Neural crest cell (in vitro differentiated cells): ENCODE measurements at regions not wholly inside any gene's neighbourhood (a gene's known extent, or its start where the extent isn't known, plus 50 kb on each side); places are given as distances from the start of the nearest gene placed in this dataset.

Source experiments
- DNase-seq: peaks from one replicate; pipeline ENCODE4 v3.0.0; 2021; ENCODE audit warnings: low read depth, mixed read lengths, low spot score
- H3K27ac Mint-ChIP-seq: one replicate; pipeline ENCODE4 v1.8.0; 2021; ENCODE audit warnings: mild to moderate bottlenecking, mixed read lengths; ENCODE audit not compliant: unreplicated experiment
- H3K27me3 Mint-ChIP-seq: 2 replicates; pipeline ENCODE4 v1.8.0; 2021; ENCODE audit warnings: low read depth, mild to moderate bottlenecking, mixed read lengths
- H3K36me3 Mint-ChIP-seq: 2 replicates; pipeline ENCODE4 v1.8.0; 2021; ENCODE audit warnings: low read depth, mild to moderate bottlenecking, mixed read lengths
- H3K4me1 Mint-ChIP-seq: 2 replicates; pipeline ENCODE4 v1.8.0; 2021; ENCODE audit warnings: mixed read lengths
- H3K4me3 Mint-ChIP-seq: one replicate; pipeline ENCODE4 v1.8.0; 2021; ENCODE audit warnings: mild to moderate bottlenecking, mixed read lengths
- H3K9me3 Mint-ChIP-seq: 2 replicates; pipeline ENCODE4 v1.8.0; 2021; ENCODE audit warnings: mixed read lengths
- TF ChIP-seq, protein P1 (sequence below): fragments of 200-600 bp; sonication (generic); conservative IDR thresholded peaks from 2 replicates; pipeline ENCODE4 v1.5.0; 2021; ENCODE audit warnings: antibody characterized with exemption, mild to moderate bottlenecking

DNA sequence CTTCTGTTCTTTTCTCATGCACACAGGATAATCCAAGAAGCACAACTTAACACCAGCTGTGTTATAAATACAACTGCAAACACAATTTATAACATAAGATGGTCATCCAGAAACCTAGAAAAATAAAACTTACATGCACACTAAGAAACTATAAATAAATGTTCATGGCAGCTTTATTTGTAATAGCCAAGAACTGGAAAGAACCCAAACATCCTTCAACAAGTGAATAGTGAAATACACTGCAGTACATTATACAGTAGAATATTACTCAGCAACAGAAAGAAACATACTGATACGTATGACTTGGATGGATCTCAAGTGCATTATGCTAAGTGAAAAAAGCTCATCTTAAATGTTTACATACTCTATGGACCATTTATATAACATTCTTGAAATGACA, 132.7 kb downstream of the SPTSSA start:
- Mint-ChIP-seq H3K4me3 (no peak overlapping the region), H3K27me3 (no peaks in the 10 kb centered on the region), H3K36me3 (no peaks in the 10 kb centered on the region), H3K9me3 (no peaks in the 10 kb centered on the region), H3K27ac (no peak overlapping the region), H3K4me1 (peaks cover 16% of the 10 kb centered on the region)
- DNase-seq = no peak
- TF ChIP-seq, protein P1, sequence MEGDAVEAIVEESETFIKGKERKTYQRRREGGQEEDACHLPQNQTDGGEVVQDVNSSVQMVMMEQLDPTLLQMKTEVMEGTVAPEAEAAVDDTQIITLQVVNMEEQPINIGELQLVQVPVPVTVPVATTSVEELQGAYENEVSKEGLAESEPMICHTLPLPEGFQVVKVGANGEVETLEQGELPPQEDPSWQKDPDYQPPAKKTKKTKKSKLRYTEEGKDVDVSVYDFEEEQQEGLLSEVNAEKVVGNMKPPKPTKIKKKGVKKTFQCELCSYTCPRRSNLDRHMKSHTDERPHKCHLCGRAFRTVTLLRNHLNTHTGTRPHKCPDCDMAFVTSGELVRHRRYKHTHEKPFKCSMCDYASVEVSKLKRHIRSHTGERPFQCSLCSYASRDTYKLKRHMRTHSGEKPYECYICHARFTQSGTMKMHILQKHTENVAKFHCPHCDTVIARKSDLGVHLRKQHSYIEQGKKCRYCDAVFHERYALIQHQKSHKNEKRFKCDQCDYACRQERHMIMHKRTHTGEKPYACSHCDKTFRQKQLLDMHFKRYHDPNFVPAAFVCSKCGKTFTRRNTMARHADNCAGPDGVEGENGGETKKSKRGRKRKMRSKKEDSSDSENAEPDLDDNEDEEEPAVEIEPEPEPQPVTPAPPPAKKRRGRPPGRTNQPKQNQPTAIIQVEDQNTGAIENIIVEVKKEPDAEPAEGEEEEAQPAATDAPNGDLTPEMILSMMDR = no peak

DNA sequence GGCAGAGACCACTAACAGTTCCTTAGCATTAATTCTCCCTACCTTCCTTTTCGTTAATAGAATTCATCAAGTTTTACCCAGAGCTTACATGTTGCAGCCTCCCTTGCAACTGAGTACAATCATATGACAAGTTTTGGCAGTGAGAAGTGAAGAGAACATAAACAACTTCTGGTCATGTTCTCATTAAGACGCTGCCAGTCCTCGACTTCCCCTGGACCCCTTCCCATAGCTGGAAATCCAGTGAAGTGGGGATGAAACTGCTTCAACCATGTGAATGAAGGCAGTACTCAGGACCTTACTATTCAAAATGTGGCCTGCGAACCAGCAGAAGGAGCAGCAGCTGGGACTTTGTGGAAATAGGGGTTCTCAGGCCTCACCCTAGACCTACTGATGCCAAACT, 133.9 kb downstream of the SPTSSA start:
- no peak for DNase-seq
- Mint-ChIP-seq H3K4me3 (no peak overlapping the region), H3K27ac (no peak overlapping the region)

DNA sequence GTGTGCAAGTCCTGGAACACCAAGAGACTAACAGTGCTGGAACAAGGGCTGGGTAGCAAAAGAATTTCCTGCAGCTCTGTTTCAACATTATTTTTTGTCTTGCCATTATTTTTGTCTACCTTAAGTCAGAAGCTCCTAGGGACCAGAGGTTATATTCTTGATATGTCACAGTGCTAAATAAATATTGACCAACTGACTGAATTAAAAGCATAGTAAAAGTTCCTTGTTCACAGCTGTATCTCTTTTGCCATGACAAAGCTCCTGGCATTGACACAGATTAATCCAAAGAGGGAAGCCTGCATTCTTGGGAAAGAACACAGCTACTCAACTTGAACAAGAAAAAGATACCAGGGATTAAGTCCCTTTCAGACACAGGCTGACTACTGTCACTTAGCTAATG, 136.5 kb downstream of the SPTSSA start:
- H3K36me3 Mint-ChIP-seq = no peaks in the 10 kb centered on the region
- H3K4me1 Mint-ChIP-seq = peaks cover 5% of the 10 kb centered on the region
- no peaks in the 10 kb centered on the region for H3K27me3 Mint-ChIP-seq
- no peak overlapping the region for H3K4me3 Mint-ChIP-seq
- H3K27ac Mint-ChIP-seq = no peak overlapping the region
- no peak for DNase-seq
- TF ChIP-seq, protein P1 = no peak
- H3K9me3 Mint-ChIP-seq = no peaks in the 10 kb centered on the region

More for the DNA sequence above, 133.9 kb downstream of the SPTSSA start:
- TF ChIP-seq, protein P1 = no peak
- Mint-ChIP-seq H3K4me1 (peaks cover 13% of the 10 kb centered on the region), H3K36me3 (no peaks in the 10 kb centered on the region), H3K9me3 (no peaks in the 10 kb centered on the region), H3K27me3 (no peaks in the 10 kb centered on the region)

DNA sequence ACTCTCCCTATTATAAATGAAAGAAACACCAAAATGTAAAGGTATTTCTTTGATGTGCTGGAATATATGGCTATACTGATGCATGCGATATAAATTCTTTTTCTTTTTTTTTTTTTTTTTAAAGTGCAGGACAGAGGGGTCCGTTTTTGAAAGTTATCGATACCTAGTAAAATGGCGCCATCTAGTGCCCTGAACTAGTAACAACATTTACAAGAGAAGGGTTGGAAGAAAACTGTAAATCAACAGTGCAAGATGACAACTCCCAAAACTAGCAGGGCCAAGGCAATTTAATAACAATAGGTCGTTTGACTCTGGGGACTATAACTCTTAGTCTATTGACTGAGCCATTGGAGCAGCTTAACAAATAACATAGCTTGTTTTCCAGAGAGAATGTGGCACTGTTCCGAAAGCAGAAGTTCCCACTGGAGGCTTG, 137.7 kb downstream of the SPTSSA start:
- H3K36me3 Mint-ChIP-seq = no peaks in the 10 kb centered on the region
- H3K4me3 Mint-ChIP-seq = no peak overlapping the region
- H3K27ac Mint-ChIP-seq = no peak overlapping the region
- peaks cover 4% of the 10 kb centered on the region for H3K27me3 Mint-ChIP-seq
- peak; percentile 42 for DNase-seq
- peaks cover 2% of the 10 kb centered on the region for H3K9me3 Mint-ChIP-seq
- H3K4me1 Mint-ChIP-seq = peaks cover 5% of the 10 kb centered on the region
- TF ChIP-seq, protein P1 = peak; percentile 84

DNA sequence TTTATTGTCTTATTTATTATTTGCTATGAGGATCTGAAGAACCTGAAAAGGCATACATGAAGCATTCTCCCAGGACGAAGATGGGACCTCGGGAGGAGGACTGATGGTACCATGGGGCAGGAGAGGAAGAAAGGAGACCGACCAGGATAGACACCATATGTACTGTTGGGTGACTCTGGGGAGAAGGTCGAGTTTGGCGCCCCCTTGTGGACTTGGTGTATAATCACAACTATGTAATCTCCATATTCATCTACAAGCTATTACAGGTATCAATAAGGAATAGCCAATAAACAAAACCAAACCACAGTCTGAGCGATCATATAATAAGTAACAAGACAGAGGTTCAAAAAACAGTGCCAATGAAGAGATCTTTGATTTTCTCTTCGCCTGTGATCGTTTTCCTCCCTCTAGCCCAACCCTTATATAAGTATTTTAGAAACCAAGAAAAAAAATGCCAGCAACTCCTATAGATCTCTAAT, 139.1 kb downstream of the SPTSSA start:
- H3K27ac Mint-ChIP-seq = no peak overlapping the region
- H3K36me3 Mint-ChIP-seq = no peaks in the 10 kb centered on the region
- peaks cover 7% of the 10 kb centered on the region for H3K27me3 Mint-ChIP-seq
- peak; percentile 77 for DNase-seq
- no peak overlapping the region for H3K4me3 Mint-ChIP-seq
- TF ChIP-seq, protein P1 = peak; percentile 80
- H3K9me3 Mint-ChIP-seq = peaks cover 2% of the 10 kb centered on the region
- H3K4me1 Mint-ChIP-seq = peaks cover 5% of the 10 kb centered on the region
